Tibial nerve (tissue), 4 donors: ENCODE measurements at regions not wholly inside any gene's neighbourhood (a gene's known extent, or its start where the extent isn't known, plus 50 kb on each side); places are given as distances from the start of the nearest gene placed in this dataset.
"Not testable (repeated sequence)": the region's sequence is repeated elsewhere in the genome, so short reads cannot be mapped to it uniquely, and the experiment has no call there.

ENCODE experiments used
- DNase-seq, 2 donors: peaks; one replicate each; pipeline ENCODE4 v3.0.0-alpha.2; 2019; ENCODE audit warnings: low spot score in 2 of 2
- H3K27ac ChIP-seq, 4 donors: fragments of 200-600 bp; sonication (generic) in 3 of 4; one replicate each; pipeline ENCODE4 v1.5.1; 2017 to 2019; ENCODE audit warnings: mild to moderate bottlenecking in 1 of 4
- H3K27me3 ChIP-seq, 2 donors: fragments of 200-600 bp; sonication (generic) in 1 of 2; one replicate each; pipeline versions ENCODE4 v1.5.1 to v1.6.0; 2017 to 2019
- H3K36me3 ChIP-seq, 3 donors: fragments of 200-600 bp; sonication (generic); one replicate each; pipeline ENCODE4 v1.5.1; 2018 to 2019
- H3K4me1 ChIP-seq, 4 donors: fragments of 200-600 bp; sonication (generic) in 3 of 4; one replicate each; pipeline ENCODE4 v1.5.1; 2017 to 2019
- H3K4me3 ChIP-seq, 4 donors: fragments of 200-600 bp; sonication (generic) in 3 of 4; one replicate each; pipeline ENCODE4 v1.5.1; 2017 to 2019; ENCODE audit warnings: mild to moderate bottlenecking in 1 of 4, moderate library complexity in 1 of 4
- H3K9me3 ChIP-seq, 4 donors: fragments of 200-600 bp; sonication (generic) in 3 of 4; one replicate each; pipeline ENCODE4 v1.5.1; 2017 to 2019
- EP300 ChIP-seq, 2 donors: sonication (generic); formaldehyde crosslinking; IDR thresholded peaks; one replicate each; pipeline ENCODE4 v1.6.1; 2017; ENCODE audit warnings: antibody characterized with exemption in 2 of 2, mild to moderate bottlenecking in 1 of 2
- POLR2A ChIP-seq, 2 donors: fragments of 450-650 bp; IDR thresholded peaks; one replicate each; pipeline ENCODE4 v1.6.1; 2017; ENCODE audit warnings: antibody characterized with exemption in 2 of 2, mild to moderate bottlenecking in 2 of 2, moderate library complexity in 2 of 2
- WGBS, 2 donors: methylation state at CpG; one replicate each; pipeline ENCODE4 v1.1.5; 2018; 5-methylcytosine and 5-hydroxymethylcytosine counted together
- TF ChIP-seq, protein P1 (sequence below), 5 experiments: fragments of 200-600 bp in 3 of 5; fragments of 450-650 bp in 2 of 5; sonication (generic) in 3 of 5; IDR thresholded peaks; one replicate each; pipeline ENCODE4 v1.5.1; 2016 to 2019; ENCODE audit warnings: antibody characterized with exemption in 5 of 5, mild to moderate bottlenecking in 3 of 5, moderate library complexity in 2 of 5

DNA sequence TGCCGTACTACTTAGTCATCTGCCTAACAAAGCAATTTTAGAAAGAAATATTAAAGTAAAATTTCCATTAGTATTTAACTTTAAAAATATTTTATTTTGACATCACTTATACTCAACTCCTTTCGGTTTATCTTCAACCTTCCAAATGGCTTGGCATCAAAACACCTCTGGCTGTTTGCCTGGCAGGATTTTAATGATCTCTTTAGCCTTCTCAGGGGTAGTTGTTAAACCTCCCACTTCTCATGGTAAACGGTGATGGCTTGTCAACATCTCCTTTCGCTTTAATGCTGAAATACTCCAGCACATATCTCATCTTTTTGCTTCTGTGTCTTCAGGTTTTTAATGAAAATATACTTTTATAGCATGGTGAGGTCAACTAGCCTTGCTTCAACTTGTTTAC is 747.1 kb downstream of the CETN3 start:
- Histone ChIP-seq H3K27me3 (no peaks in the 10 kb centered on the region), H3K4me3 (no peak overlapping the region), H3K4me1 (no peaks in the 10 kb centered on the region), H3K36me3 (no peaks in the 10 kb centered on the region), H3K9me3 (peaks cover 0 to 20% (median 4%) of the 10 kb centered on the region in 4 donors), H3K27ac (no peak overlapping the region)
- TF ChIP-seq EP300 (IDR thresholded peaks at IDR 0.05) (no peak), POLR2A (IDR thresholded peaks at IDR 0.05) (no peak)
- TF ChIP-seq, protein P1, sequence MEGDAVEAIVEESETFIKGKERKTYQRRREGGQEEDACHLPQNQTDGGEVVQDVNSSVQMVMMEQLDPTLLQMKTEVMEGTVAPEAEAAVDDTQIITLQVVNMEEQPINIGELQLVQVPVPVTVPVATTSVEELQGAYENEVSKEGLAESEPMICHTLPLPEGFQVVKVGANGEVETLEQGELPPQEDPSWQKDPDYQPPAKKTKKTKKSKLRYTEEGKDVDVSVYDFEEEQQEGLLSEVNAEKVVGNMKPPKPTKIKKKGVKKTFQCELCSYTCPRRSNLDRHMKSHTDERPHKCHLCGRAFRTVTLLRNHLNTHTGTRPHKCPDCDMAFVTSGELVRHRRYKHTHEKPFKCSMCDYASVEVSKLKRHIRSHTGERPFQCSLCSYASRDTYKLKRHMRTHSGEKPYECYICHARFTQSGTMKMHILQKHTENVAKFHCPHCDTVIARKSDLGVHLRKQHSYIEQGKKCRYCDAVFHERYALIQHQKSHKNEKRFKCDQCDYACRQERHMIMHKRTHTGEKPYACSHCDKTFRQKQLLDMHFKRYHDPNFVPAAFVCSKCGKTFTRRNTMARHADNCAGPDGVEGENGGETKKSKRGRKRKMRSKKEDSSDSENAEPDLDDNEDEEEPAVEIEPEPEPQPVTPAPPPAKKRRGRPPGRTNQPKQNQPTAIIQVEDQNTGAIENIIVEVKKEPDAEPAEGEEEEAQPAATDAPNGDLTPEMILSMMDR (IDR thresholded peaks at IDR 0.05) = no peak
- no peak for DNase-seq
- 59 to 69% methylated on average over 4 of the region's 4 CpGs for WGBS, 2 donors

DNA sequence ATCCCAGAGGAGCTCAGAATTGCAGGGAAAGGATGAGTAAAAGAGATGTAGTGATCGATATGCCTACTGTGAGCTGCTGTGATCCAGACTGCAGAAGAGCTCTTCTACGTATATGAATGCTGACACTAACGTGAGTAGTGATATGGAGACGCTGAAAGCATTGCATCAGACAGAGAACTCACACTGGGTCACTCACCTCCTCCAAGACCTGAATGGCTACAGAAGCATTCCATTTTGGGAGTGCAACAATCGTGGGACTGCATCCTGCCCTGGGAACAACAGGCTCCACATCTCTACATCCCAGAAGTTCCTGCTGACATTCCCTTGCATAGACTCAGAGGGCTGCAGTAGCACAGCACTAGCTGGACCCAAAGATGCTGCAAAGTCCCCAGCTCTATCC is 755.9 kb upstream of the MEF2C start:
- DNase-seq = no peak
- H3K4me1 ChIP-seq = no peaks in the 10 kb centered on the region
- H3K4me3 ChIP-seq = no peak overlapping the region
- no peaks in the 10 kb centered on the region for H3K27me3 ChIP-seq
- H3K36me3 ChIP-seq = no peaks in the 10 kb centered on the region
- H3K9me3 ChIP-seq = peaks cover 0 to 24% (median 0%) of the 10 kb centered on the region in 4 donors
- 90 to 91% methylated on average over 5 of the region's 5 CpGs for WGBS, 2 donors
- TF ChIP-seq EP300 (IDR thresholded peaks at IDR 0.05) (no peak), POLR2A (IDR thresholded peaks at IDR 0.05) (no peak)
- TF ChIP-seq, protein P1 (IDR thresholded peaks at IDR 0.05) = no peak
- no peak overlapping the region for H3K27ac ChIP-seq

DNA sequence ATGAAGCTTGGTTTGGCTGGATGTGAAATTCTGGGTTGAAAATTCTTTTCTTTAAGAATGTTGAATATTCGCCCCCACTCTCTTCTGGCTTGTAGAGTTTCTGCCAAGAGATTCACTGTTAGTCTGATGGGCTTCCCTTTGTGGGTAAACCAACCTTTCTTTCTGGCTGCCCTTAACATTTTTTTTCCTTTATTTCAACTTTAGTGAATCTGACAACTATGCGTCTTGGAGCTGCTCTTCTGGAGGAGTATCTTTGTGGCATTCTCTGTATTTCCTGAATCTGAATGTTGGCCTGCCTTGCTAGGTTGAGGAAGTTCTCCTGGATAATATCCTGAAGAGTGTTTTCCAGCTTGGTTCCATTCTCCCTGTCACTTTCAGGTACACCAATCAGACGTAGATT is 751.2 kb upstream of the MEF2C start:
- WGBS, 2 donors = 89 to 93% methylated on average over 3 of the region's 3 CpGs
- not testable (repeated sequence) for H3K4me3 ChIP-seq, DNase-seq, H3K27me3 ChIP-seq, H3K27ac ChIP-seq, H3K36me3 ChIP-seq, H3K4me1 ChIP-seq
- H3K9me3 ChIP-seq = peaks cover 0 to 16% (median 1%) of the 10 kb centered on the region in 4 donors

DNA sequence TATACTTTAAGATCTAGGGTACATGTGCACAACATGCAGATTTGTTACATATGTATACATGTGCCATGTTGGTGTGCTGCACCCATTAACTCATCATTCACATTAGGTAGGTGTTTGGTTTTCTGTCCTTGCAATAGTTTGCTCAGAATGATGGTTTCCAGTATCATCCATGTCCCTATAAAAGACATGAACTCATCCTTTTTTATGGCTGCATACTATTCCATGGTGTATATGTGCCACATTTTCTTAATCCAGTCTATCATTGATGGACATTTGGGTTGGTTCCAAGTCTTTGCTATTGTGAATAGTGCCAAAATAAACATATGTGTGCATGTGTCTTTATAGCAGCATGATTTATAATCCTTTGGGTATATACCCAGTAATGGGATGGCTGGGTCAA is 747.1 kb upstream of the MEF2C start:
- H3K4me3 ChIP-seq, H3K27me3 ChIP-seq, H3K4me1 ChIP-seq, H3K27ac ChIP-seq, DNase-seq, H3K36me3 ChIP-seq: not testable (repeated sequence)
- H3K9me3 ChIP-seq = peaks cover 0 to 21% (median 6%) of the 10 kb centered on the region in 4 donors

DNA sequence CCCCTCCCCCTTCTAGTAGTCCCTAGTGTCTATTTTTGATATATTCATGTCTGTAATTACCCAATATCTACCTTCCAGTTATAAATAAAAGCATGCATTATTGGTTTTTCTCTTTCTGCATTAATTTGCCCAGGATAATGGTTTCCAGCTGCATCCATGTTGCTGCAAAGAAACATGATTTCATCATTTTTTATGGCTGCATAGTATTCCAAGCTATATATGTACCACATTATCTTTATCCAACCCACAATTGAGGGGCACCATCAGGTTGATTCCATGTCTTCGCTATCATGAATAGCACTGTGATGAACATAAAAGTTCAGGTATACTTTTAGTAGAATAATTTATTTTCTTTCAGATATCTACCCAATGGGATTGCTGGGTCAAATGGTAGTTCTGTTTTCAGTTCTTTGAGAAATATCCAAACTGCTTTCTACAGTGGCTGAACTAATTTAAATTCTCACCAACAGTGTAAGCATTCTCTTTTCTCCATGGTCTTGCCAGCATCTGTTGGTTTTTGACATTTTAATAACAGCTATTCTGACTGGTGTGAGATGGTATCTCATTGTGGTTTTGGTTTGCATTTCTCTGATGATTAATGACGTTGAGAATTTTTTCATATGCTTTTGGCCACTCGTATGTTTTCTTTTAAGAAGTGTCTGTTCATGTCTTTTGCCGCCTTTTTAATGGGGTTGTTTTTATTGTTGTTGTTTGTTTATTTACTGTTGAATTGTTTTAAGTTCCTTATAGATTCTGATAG is 746.1 kb upstream of the MEF2C start:
- TF ChIP-seq EP300 (IDR thresholded peaks at IDR 0.05) (no peak), POLR2A (IDR thresholded peaks at IDR 0.05) (no peak)
- TF ChIP-seq, protein P1 (IDR thresholded peaks at IDR 0.05) = no peak
- peaks cover 0 to 15% (median 6%) of the 10 kb centered on the region in 4 donors for H3K9me3 ChIP-seq
- no peak for DNase-seq
- H3K4me1 ChIP-seq = no peaks in the 10 kb centered on the region
- H3K36me3 ChIP-seq = no peaks in the 10 kb centered on the region
- 86 to 94% methylated on average over 4 of the region's 4 CpGs for WGBS, 2 donors
- no peaks in the 10 kb centered on the region for H3K27me3 ChIP-seq
- H3K4me3 ChIP-seq = no peak overlapping the region
- no peak overlapping the region for H3K27ac ChIP-seq

DNA sequence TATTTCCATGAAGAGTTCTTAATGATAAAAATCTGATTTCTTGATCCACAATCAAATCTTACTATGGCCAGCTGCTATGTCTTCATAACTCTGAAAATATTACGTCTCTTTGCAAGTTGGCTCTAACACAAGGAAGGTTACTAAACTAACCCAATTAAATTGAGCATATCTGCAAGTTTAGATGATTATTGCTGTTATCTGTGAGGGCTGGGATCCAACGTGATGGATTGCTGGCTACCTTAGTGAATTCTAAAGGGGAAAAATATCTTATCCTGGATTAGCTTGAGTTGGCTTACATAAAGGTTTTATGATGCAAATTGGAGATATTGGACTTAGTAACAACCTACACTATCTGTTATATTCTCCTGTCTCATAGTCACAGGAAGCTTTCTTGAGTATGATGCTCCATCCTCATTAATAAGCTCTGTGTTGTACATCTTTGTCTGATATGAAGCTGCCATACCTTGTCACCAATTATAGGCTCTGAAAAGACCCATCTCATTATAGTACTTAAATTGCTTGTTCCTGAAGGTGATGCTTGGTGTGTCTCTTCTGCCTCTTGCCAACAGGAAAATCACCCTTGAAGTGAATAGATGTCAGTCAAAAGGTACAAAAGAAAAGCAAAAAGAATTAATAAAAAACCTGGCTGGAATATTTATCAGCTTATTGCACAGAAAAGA is 733.0 kb upstream of the MEF2C start:
- Histone ChIP-seq H3K4me3 (no peak overlapping the region), H3K9me3 (no peaks in the 10 kb centered on the region), H3K36me3 (no peaks in the 10 kb centered on the region), H3K27me3 (no peaks in the 10 kb centered on the region), H3K27ac (no peak overlapping the region), H3K4me1 (no peaks in the 10 kb centered on the region)
- no peak for DNase-seq
- 62 to 68% methylated on average over 2 of the region's 2 CpGs for WGBS, 2 donors
- TF ChIP-seq POLR2A (IDR thresholded peaks at IDR 0.05) (no peak), EP300 (IDR thresholded peaks at IDR 0.05) (no peak)
- TF ChIP-seq, protein P1 (IDR thresholded peaks at IDR 0.05) = no peak
